Astrocyte (in vitro differentiated cells and primary cell): ENCODE measurements at regions not wholly inside any gene's neighbourhood (a gene's known extent, or its start where the extent isn't known, plus 50 kb on each side); places are given as distances from the start of the nearest gene placed in this dataset.

Source experiments
- DNase-seq: peaks from one replicate; pipeline ENCODE4 v3.0.0-alpha.2; 2010; ENCODE audit warnings: low read depth
- FAIRE-seq: peaks from 2 replicates; lab custom pipeline; 2011; peaks lifted over from hg19 to GRCh38; lab: Jason Lieb, UNC
- H2AFZ ChIP-seq: 2 replicates; pipeline ENCODE4 v1.6.0; 2012; ENCODE audit warnings: low read depth, low read length, inconsistent platforms
- H3K27ac ChIP-seq: 2 replicates; pipeline ENCODE4 v1.5.1; 2011; ENCODE audit warnings: low read depth, low read length, inconsistent platforms
- H3K27me3 ChIP-seq: 2 replicates; pipeline ENCODE4 v1.6.0; 2011; ENCODE audit warnings: low read length, inconsistent platforms; ENCODE audit not compliant: insufficient read depth
- H3K36me3 ChIP-seq: 2 replicates; pipeline ENCODE4 v1.5.1; 2011; ENCODE audit warnings: low read length, inconsistent platforms; ENCODE audit not compliant: insufficient read depth
- H3K4me1 ChIP-seq: 2 replicates; pipeline ENCODE4 v1.5.1; 2011; ENCODE audit warnings: low read length, inconsistent platforms; ENCODE audit not compliant: insufficient read depth
- H3K4me2 ChIP-seq: 2 replicates; pipeline ENCODE4 v1.6.0; 2012; ENCODE audit warnings: low read length, inconsistent platforms
- H3K4me3 ChIP-seq: 2 replicates; pipeline ENCODE4 v1.5.1; 2011; ENCODE audit warnings: low read depth, mild to moderate bottlenecking, low read length, inconsistent platforms; ENCODE audit not compliant: insufficient read depth
- H3K79me2 ChIP-seq: 2 replicates; pipeline ENCODE4 v1.6.0; 2012; ENCODE audit warnings: mild to moderate bottlenecking, low read length, inconsistent platforms; ENCODE audit not compliant: insufficient read depth
- H3K9ac ChIP-seq: 2 replicates; pipeline ENCODE4 v1.6.0; 2012; ENCODE audit warnings: mild to moderate bottlenecking, low read length, inconsistent platforms
- H3K9me3 ChIP-seq: 2 replicates; pipeline ENCODE4 v1.5.1; 2012; ENCODE audit warnings: low read depth, mild to moderate bottlenecking, low read length, inconsistent platforms; ENCODE audit not compliant: insufficient read depth
- H4K20me1 ChIP-seq: 2 replicates; pipeline ENCODE4 v1.6.0; 2012; ENCODE audit warnings: low read length, inconsistent platforms; ENCODE audit not compliant: insufficient read depth
- H3K27ac Mint-ChIP-seq: one replicate; pipeline ENCODE4 v1.8.0; 2021; ENCODE audit warnings: mild to moderate bottlenecking, mixed read lengths; ENCODE audit not compliant: unreplicated experiment
- H3K27me3 Mint-ChIP-seq: one replicate; pipeline ENCODE4 v1.8.0; 2021; ENCODE audit warnings: low read depth, mixed read lengths; ENCODE audit not compliant: unreplicated experiment
- H3K36me3 Mint-ChIP-seq: one replicate; pipeline ENCODE4 v1.8.0; 2021; ENCODE audit warnings: low read depth, mixed read lengths; ENCODE audit not compliant: unreplicated experiment
- H3K4me1 Mint-ChIP-seq: one replicate; pipeline ENCODE4 v1.8.0; 2021; ENCODE audit warnings: low read depth, mixed read lengths; ENCODE audit not compliant: unreplicated experiment
- H3K4me3 Mint-ChIP-seq: one replicate; pipeline ENCODE4 v1.8.0; 2021; ENCODE audit warnings: mild to moderate bottlenecking, moderate library complexity, mixed read lengths; ENCODE audit not compliant: unreplicated experiment
- H3K9me3 Mint-ChIP-seq: one replicate; pipeline ENCODE4 v1.8.0; 2021; ENCODE audit warnings: mild to moderate bottlenecking, mixed read lengths; ENCODE audit not compliant: unreplicated experiment
- CTCF ChIP-seq: IDR thresholded peaks from 2 replicates; pipeline ENCODE4 v1.5.1; 2011; ENCODE audit warnings: low read depth, mild to moderate bottlenecking, inconsistent platforms, low read length, moderate library complexity; ENCODE audit not compliant: insufficient read depth
- EZH2 ChIP-seq: IDR thresholded peaks from 2 replicates; pipeline ENCODE4 v1.6.1; 2012; ENCODE audit warnings: mild to moderate bottlenecking, low read length, inconsistent platforms; ENCODE audit not compliant: insufficient read depth

- peaks cover 1% of the 10 kb centered on the region for H3K27me3 Mint-ChIP-seq
- Histone ChIP-seq H3K4me2 (no peak overlapping the region), H4K20me1 (no peaks in the 10 kb centered on the region), H3K79me2 (no peaks in the 10 kb centered on the region), H3K4me1 (no peaks in the 10 kb centered on the region), H3K4me3 (no peak overlapping the region), H3K36me3 (no peaks in the 10 kb centered on the region), H3K27ac (no peak overlapping the region), H3K9ac (no peak overlapping the region), H2AFZ (no peak overlapping the region), H3K9me3 (no peaks in the 10 kb centered on the region), H3K27me3 (no peaks in the 10 kb centered on the region)
- H3K27ac Mint-ChIP-seq = no peak overlapping the region
- H3K9me3 Mint-ChIP-seq = peaks cover 3% of the 10 kb centered on the region
- DNase-seq (no peak), FAIRE-seq (no peak)
- TF ChIP-seq EZH2 (no peak), CTCF (no peak)
- no peaks in the 10 kb centered on the region for H3K36me3 Mint-ChIP-seq
- H3K4me3 Mint-ChIP-seq = no peak overlapping the region
- peaks cover 5% of the 10 kb centered on the region for H3K4me1 Mint-ChIP-seq
These were observed 150.9 kb upstream of the FAM241A start for GRCh38 chr4:111994392-111994791.

- Histone ChIP-seq H3K27me3 (no peaks in the 10 kb centered on the region), H2AFZ (no peak overlapping the region), H3K4me1 (no peaks in the 10 kb centered on the region), H3K27ac (no peak overlapping the region), H3K9me3 (no peaks in the 10 kb centered on the region), H3K79me2 (no peaks in the 10 kb centered on the region), H3K9ac (no peak overlapping the region), H3K36me3 (no peaks in the 10 kb centered on the region), H4K20me1 (no peaks in the 10 kb centered on the region), H3K4me3 (no peak overlapping the region), H3K4me2 (no peak overlapping the region)
- Mint-ChIP-seq H3K4me1 (peaks cover 4% of the 10 kb centered on the region), H3K36me3 (no peaks in the 10 kb centered on the region), H3K27ac (no peak overlapping the region), H3K4me3 (no peak overlapping the region), H3K27me3 (peaks cover 1% of the 10 kb centered on the region), H3K9me3 (peaks cover 3% of the 10 kb centered on the region)
- DNase-seq (no peak), FAIRE-seq (no peak)
- TF ChIP-seq CTCF (no peak), EZH2 (no peak)
These were observed 147.5 kb upstream of the FAM241A start for GRCh38 chr4:111997785-111998184.

GRCh38 chr4:111999801-112000200 is 145.5 kb upstream of the FAM241A start:
- Mint-ChIP-seq H3K27me3 (peaks cover 1% of the 10 kb centered on the region), H3K9me3 (peaks cover 3% of the 10 kb centered on the region), H3K4me1 (peaks cover 4% of the 10 kb centered on the region), H3K4me3 (no peak overlapping the region), H3K27ac (no peak overlapping the region), H3K36me3 (no peaks in the 10 kb centered on the region)
- no peak for TF ChIP-seq CTCF
- no peak for TF ChIP-seq EZH2
- no peaks in the 10 kb centered on the region for H3K4me1 ChIP-seq
- DNase-seq (no peak), FAIRE-seq (no peak)
- H3K79me2 ChIP-seq = no peaks in the 10 kb centered on the region
- H4K20me1 ChIP-seq = no peaks in the 10 kb centered on the region
- H3K9me3 ChIP-seq = no peaks in the 10 kb centered on the region
- no peak overlapping the region for H3K4me3 ChIP-seq
- no peak overlapping the region for H3K27ac ChIP-seq
- no peak overlapping the region for H3K4me2 ChIP-seq
- H3K9ac ChIP-seq = no peak overlapping the region
- no peaks in the 10 kb centered on the region for H3K36me3 ChIP-seq
- no peaks in the 10 kb centered on the region for H3K27me3 ChIP-seq
- H2AFZ ChIP-seq = no peak overlapping the region
